Cardiac fibroblast (primary cell): ENCODE measurements at regions not wholly inside any gene's neighbourhood (a gene's known extent, or its start where the extent isn't known, plus 50 kb on each side); places are given as distances from the start of the nearest gene placed in this dataset.

Experiments used
- DNase-seq, 2 donors: peaks; one replicate each; pipeline versions ENCODE4 v3.0.0 to v3.0.0-alpha.2; 2010; ENCODE audit warnings: low read depth in 2 of 2
- H3K4me3 ChIP-seq, 2 donors: replicated peaks in 1 of 2; 1 replicate in 1 of 2; 2 replicates in 1 of 2; pipeline ENCODE4 v1.5.1; 2011; ENCODE audit warnings: low read depth in 2 of 2, low read length in 2 of 2, mild to moderate bottlenecking in 2 of 2, moderate library complexity in 1 of 2
- TF ChIP-seq, protein P1 (sequence below): IDR thresholded peaks from one replicate; pipeline ENCODE4 v1.5.1; 2011; ENCODE audit warnings: low read depth, mild to moderate bottlenecking, low read length, inconsistent platforms

DNA sequence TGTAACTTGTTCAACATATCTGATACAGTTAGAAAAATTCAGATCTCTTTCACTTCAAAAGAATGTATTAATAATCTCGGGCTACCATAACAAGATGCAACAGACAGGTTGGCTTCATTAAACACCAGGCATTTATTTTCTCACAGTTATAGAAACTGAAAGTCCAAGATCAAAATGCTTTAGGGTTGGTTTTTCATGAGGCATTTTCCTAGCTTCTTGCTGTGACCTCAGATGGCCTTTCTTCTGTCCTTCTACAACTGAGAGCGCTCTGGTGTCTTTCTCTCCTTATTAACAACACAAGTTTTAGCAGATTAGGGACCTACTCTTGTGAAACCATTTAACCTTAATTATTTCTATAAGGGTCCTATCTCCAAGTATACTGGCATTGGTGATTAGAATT, 452.5 kb downstream of the ZNF804A start:
- TF ChIP-seq, protein P1, sequence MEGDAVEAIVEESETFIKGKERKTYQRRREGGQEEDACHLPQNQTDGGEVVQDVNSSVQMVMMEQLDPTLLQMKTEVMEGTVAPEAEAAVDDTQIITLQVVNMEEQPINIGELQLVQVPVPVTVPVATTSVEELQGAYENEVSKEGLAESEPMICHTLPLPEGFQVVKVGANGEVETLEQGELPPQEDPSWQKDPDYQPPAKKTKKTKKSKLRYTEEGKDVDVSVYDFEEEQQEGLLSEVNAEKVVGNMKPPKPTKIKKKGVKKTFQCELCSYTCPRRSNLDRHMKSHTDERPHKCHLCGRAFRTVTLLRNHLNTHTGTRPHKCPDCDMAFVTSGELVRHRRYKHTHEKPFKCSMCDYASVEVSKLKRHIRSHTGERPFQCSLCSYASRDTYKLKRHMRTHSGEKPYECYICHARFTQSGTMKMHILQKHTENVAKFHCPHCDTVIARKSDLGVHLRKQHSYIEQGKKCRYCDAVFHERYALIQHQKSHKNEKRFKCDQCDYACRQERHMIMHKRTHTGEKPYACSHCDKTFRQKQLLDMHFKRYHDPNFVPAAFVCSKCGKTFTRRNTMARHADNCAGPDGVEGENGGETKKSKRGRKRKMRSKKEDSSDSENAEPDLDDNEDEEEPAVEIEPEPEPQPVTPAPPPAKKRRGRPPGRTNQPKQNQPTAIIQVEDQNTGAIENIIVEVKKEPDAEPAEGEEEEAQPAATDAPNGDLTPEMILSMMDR: no peak
- no peak overlapping the region for H3K4me3 ChIP-seq
- DNase-seq: no peak

DNA sequence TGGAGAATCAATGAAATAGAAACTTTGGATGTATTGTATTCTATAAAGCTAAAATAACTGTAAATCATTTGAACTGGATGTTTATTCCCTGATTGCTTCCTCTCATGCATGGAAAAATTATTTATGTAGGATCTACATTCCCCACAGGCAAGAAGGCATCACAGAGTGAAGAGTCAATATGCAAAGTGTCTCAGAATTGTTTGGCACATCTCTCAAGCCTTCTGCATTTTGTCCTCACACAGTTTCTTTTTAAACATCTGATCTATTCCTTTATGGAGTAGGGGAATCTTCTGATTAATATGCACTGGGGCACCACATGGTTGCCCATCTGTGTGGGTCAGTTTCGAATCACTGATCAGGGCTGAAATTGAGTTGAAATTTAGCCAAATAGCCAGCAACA, 465.4 kb downstream of the ZNF804A start:
- TF ChIP-seq, protein P1: no peak
- no peak overlapping the region for H3K4me3 ChIP-seq
- no peak for DNase-seq

DNA sequence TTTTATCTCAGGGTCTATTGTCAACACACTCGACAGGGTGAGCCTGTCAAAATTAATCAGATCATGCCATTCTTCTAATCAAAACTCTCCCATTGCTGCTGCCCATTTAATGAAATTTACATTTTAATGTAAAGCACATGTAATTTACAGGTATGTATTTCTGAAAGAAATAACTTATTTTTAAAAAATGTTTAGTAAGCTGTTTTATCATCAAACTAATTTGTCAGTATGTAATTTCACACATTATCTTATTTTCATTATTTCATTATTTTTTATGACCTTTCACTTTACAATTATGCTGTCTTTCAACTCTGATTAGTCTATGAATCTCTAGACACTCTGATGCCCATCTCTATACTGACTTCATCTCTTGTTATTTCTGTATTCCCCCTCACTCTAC, 467.8 kb downstream of the ZNF804A start:
- DNase-seq: no peak
- H3K4me3 ChIP-seq: no peak overlapping the region
- TF ChIP-seq, protein P1: no peak

DNA sequence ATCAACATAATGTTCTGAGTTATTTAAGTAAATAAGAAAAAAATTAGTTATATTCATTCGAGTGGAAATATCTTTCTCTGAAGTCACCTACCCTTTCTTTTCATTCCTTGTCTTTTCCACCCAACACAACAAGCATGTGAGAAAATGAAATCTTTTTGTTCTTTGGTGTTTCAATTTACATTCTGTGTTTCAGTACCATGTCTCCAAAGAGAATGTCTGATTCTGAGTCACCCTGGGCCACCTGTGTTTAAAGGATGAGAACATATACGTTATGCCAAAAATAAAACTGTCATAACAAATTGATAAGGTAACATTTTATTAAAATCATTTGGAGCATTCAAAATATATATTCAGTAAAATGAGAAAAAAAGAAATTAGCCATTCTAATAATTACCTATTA, 470.8 kb downstream of the ZNF804A start:
- TF ChIP-seq, protein P1: no peak

DNA sequence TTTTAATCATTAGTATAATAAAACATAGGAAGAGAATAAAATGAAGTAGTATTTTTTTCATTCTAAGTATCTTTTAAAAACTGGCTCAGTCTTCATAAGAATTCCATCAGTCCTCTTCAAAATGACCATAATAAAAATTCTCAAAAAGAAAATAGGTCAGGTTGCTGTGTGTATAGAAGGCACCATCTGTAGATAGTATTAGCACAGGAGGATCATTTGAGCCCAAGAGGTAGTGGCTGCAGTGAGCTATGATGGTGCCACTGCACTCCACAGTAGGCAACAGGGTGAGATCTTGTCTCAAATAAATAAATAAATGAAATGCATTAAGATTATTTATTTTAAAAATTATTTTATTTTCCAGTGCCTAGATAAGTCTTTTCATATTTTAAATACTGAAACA, 475.8 kb downstream of the ZNF804A start:
- DNase-seq: no peak
- no peak overlapping the region for H3K4me3 ChIP-seq
- TF ChIP-seq, protein P1: no peak

More for the DNA sequence above, 470.8 kb downstream of the ZNF804A start:
- no peak for DNase-seq
- H3K4me3 ChIP-seq: no peak overlapping the region

DNA sequence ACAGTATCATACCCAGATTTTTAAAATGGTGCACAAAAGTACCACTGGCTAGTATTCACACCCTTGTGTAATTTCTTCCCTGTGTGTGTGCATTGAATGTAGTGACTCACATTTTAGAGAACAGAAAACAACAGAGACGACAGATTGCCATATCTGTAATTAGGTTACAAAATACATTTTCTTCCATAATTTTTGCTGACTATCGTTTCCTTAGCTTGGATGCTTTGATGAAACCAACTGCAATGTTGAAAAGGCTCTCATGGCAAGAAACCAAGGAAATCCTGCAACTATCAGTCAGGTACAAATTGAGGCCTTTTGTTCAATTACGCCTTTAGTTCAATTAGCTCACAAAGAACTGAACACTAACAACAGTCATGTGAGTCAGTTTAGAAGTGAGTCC, 484.4 kb downstream of the ZNF804A start:
- TF ChIP-seq, protein P1: no peak
- no peak for DNase-seq
- H3K4me3 ChIP-seq: no peak overlapping the region

DNA sequence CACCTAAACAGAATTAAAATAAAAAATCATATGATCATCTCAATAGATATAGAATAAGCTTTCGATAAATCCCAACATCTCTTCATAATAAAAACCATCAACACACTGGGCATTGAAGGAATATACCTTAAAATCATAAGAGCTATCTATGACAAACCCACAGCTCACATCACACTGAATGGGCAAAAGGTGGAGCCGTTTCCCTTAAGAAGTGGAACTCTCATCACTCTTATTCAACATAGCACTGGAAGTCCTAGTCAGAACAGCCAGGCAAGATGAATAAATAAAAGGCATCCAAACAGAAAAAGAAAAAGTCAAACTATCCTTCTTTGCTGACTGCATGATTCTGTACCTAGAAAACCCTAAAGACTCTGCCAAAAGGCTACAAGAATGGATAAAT, 510.3 kb downstream of the ZNF804A start:
- TF ChIP-seq, protein P1: no peak
- H3K4me3 ChIP-seq: no peak overlapping the region
- no peak for DNase-seq
